ENCODE measurements at regions not wholly inside any gene's neighbourhood (a gene's known extent, or its start where the extent isn't known, plus 50 kb on each side); places are given as distances from the start of the nearest gene placed in this dataset.
"Not testable (repeated sequence)": the region's sequence is repeated elsewhere in the genome, so short reads cannot be mapped to it uniquely, and the experiment has no call there.

DNA sequence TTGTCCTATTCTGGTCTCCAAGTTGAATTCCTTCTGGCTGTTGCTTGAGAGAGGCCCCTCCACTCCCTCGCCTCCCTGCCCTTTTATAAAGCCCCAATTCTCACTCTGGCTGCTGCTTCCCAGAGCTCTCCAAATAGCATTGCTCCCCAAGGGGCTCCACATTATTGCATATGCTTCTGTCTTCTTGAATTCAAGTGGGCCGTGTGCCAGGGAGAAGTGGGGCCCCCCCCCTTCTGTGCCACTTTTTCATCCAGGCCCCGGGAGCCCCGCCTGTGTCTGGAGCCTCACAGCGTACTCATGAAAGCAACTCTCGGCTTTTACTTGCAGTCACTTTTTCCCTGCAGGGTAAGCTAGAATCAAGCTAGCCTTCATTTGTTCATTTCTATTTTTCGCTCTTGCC, 265.1 kb downstream of the CCSER2 start:
- 80% methylated on average over 7 of the region's 7 CpGs for WGBS
- no peak overlapping the region for H3K27ac ChIP-seq (replicated peaks in 1 of 4)
- DNase-seq (ENCODE audit: extremely low spot score), result no peak
- no peak overlapping the region for H3K4me3 ChIP-seq
- H3K9me3 ChIP-seq, result no peaks in the 10 kb centered on the region
- TF ChIP-seq, protein P1, sequence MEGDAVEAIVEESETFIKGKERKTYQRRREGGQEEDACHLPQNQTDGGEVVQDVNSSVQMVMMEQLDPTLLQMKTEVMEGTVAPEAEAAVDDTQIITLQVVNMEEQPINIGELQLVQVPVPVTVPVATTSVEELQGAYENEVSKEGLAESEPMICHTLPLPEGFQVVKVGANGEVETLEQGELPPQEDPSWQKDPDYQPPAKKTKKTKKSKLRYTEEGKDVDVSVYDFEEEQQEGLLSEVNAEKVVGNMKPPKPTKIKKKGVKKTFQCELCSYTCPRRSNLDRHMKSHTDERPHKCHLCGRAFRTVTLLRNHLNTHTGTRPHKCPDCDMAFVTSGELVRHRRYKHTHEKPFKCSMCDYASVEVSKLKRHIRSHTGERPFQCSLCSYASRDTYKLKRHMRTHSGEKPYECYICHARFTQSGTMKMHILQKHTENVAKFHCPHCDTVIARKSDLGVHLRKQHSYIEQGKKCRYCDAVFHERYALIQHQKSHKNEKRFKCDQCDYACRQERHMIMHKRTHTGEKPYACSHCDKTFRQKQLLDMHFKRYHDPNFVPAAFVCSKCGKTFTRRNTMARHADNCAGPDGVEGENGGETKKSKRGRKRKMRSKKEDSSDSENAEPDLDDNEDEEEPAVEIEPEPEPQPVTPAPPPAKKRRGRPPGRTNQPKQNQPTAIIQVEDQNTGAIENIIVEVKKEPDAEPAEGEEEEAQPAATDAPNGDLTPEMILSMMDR (IDR thresholded peaks at IDR 0.05), result no peak
- TF ChIP-seq EP300 (IDR thresholded peaks at IDR 0.05) (no peak), POLR2A (IDR thresholded peaks at IDR 0.05; ENCODE audit: low read depth) (no peak), POLR2AphosphoS5 (IDR thresholded peaks at IDR 0.05) (no peak)
- peaks cover 0 to 13% (median 0%) of the 10 kb centered on the region in 4 donors for H3K27me3 ChIP-seq
- intact Hi-C loops (cut with DNase I), result no loop called here
- H3K4me1 ChIP-seq, result no peaks in the 10 kb centered on the region
- no peaks in the 10 kb centered on the region for H3K36me3 ChIP-seq

DNA sequence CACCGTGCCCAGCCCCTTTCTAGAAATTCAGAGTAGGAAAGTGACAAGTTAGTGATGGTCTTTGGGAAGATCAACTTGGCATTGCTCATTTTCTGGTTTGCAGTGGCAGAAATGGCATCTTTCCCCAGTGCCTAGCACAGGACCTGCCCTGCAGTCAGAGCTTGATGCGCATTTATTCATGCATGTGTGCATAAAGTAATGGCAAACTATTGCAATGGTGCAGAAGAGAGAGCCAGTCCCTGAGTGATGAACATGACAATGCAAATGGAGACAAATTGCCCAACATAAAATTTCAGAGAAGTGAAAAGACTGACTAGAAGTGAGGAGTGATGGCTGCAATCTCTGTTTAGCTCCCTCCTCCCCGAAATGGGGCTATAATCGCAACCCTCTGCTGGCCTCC, 268.2 kb downstream of the CCSER2 start:
- H3K9me3 ChIP-seq, result no peaks in the 10 kb centered on the region
- H3K4me3 ChIP-seq, result no peak overlapping the region
- H3K4me1 ChIP-seq, result no peaks in the 10 kb centered on the region
- DNase-seq (ENCODE audit: extremely low spot score), result no peak
- no peak overlapping the region for H3K27ac ChIP-seq (replicated peaks in 1 of 4)
- TF ChIP-seq POLR2AphosphoS5 (IDR thresholded peaks at IDR 0.05) (no peak), EP300 (IDR thresholded peaks at IDR 0.05) (no peak), POLR2A (IDR thresholded peaks at IDR 0.05; ENCODE audit: low read depth) (no peak)
- TF ChIP-seq, protein P1 (IDR thresholded peaks at IDR 0.05), result no peak
- intact Hi-C loops (cut with DNase I), result no loop called here
- WGBS, result 96% methylated on average over 4 of the region's 4 CpGs
- H3K36me3 ChIP-seq, result no peaks in the 10 kb centered on the region
- H3K27me3 ChIP-seq, result peaks cover 0 to 19% (median 0%) of the 10 kb centered on the region in 4 donors

DNA sequence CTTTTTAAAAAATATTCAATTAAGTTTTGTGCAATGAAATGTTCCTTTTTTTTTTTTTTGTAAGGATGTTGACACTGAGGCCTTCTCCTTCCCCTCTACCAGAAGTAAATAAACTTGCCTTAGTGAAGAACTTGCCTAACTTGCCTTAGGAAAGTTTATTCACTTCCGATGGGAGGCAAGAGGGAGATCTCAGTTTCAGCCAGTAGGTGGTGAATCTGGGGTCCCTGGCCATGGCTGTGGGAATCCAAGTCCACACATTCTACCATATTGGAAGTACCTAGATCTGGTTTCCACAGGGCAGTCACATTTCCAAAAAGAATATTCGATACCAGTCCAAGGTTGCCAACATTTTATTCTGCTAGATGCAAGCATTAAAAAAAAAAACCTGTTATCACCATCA, 270.9 kb downstream of the CCSER2 start:
- DNase-seq (ENCODE audit: extremely low spot score), result no peak
- Histone ChIP-seq H3K36me3 (no peaks in the 10 kb centered on the region), H3K9me3 (no peaks in the 10 kb centered on the region), H3K4me1 (no peaks in the 10 kb centered on the region), H3K27me3 (peaks cover 0 to 26% (median 0%) of the 10 kb centered on the region in 4 donors), H3K27ac (replicated peaks in 1 of 4) (no peak overlapping the region), H3K4me3 (no peak overlapping the region)
- 82% methylated on average over 2 of the region's 2 CpGs for WGBS
- TF ChIP-seq, protein P1 (IDR thresholded peaks at IDR 0.05), result no peak
- no peak for TF ChIP-seq POLR2AphosphoS5 (IDR thresholded peaks at IDR 0.05)
- no peak for TF ChIP-seq POLR2A (IDR thresholded peaks at IDR 0.05; ENCODE audit: low read depth)
- no peak for TF ChIP-seq EP300 (IDR thresholded peaks at IDR 0.05)
- intact Hi-C loops (cut with DNase I), result loop anchor here (2.0 kb wide), 1 partner anchor 20 kb away; no protein-coding TSS in a partner anchor

DNA sequence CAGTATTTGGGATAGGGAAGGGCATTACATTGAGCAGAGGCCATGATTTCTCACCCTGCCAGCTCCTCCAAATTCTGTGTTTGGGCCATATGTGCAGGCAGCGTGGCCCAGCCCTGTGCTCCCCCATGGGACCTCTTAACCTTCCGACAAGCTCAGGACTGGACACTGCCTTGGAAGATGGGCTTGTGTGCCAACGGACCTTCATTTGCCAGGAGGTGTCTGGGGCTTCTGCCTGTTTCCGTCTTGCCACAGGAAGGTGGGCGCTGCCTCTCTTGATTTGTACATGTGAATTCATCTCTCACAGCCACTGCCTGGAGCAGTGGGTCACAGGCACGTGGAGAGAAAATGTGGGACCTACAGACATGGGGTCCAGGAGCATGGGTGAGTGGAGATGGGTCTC, 272.6 kb downstream of the CCSER2 start:
- no peak overlapping the region for H3K27ac ChIP-seq (replicated peaks in 1 of 4)
- 82% methylated on average over 6 of the region's 6 CpGs for WGBS
- no peak overlapping the region for H3K4me3 ChIP-seq
- TF ChIP-seq POLR2A (IDR thresholded peaks at IDR 0.05; ENCODE audit: low read depth) (no peak), EP300 (IDR thresholded peaks at IDR 0.05) (no peak), POLR2AphosphoS5 (IDR thresholded peaks at IDR 0.05) (no peak)
- TF ChIP-seq, protein P1 (IDR thresholded peaks at IDR 0.05), result no peak
- H3K4me1 ChIP-seq, result no peaks in the 10 kb centered on the region
- H3K36me3 ChIP-seq, result no peaks in the 10 kb centered on the region
- intact Hi-C loops (cut with DNase I), result no loop called here
- no peaks in the 10 kb centered on the region for H3K9me3 ChIP-seq
- no peak for DNase-seq (ENCODE audit: extremely low spot score)
- peaks cover 0 to 26% (median 0%) of the 10 kb centered on the region in 4 donors for H3K27me3 ChIP-seq

DNA sequence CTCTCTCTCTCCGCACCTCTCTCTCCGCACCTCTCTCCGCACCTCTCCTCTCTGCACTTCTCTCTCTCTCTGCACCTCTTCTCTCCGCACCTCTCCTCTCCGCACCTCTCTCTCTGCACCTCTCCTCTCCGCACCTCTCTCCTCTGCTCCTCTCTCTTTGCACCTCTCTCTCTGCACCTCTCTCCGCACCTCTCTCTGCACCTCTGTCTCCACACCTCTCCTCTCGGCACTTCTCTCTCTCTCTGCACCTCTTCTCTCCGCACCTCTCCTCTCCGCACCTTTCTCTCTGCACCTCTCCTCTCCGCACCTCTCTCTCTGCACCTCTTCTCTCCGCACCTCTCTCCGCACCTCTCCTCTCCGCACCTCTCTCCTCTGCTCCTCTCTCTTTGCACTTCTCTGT, 274.2 kb downstream of the CCSER2 start:
- DNase-seq (ENCODE audit: extremely low spot score); H3K27ac ChIP-seq (replicated peaks in 1 of 4); H3K4me1 ChIP-seq; H3K36me3 ChIP-seq; intact Hi-C loops (cut with DNase I); H3K4me3 ChIP-seq; H3K9me3 ChIP-seq: not testable (repeated sequence)
- 77% methylated on average over 14 of the region's 14 CpGs for WGBS
- H3K27me3 ChIP-seq, result peaks cover 0 to 16% (median 0%) of the 10 kb centered on the region in 4 donors
